CD4-positive, alpha-beta T cell (primary cell): ENCODE measurements at regions not wholly inside any gene's neighbourhood (a gene's known extent, or its start where the extent isn't known, plus 50 kb on each side); places are given as distances from the start of the nearest gene placed in this dataset.

ENCODE experiments used
- ATAC-seq: fragments of 200-7000 bp; cut with Tn5 transposase; one replicate; pipeline ENCODE4 v1.10.0; 2022; ENCODE audit warnings: mild to moderate bottlenecking; ENCODE audit not compliant: poor library complexity
- CTCF ChIA-PET: fragments of 350-600 bp; sonication (Branson Sonifier 250); formaldehyde crosslinking; loops from one replicate; lab custom pipeline; 2021; ENCODE audit warnings: antibody characterized with exemption, inconsistent platforms; lab: Charles Lee
- POLR2A ChIA-PET: fragments of 350-600 bp; sonication (Branson Sonifier 250); formaldehyde crosslinking; loops from one replicate; lab custom pipeline; 2021; ENCODE audit warnings: antibody characterized with exemption, inconsistent platforms; lab: Charles Lee
- DNase-seq, 14 experiments: peaks; one replicate each; pipeline ENCODE4 v3.0.0-alpha.2; 2013 to 2020; ENCODE audit warnings: mixed read lengths in 2 of 14
- H3K27ac ChIP-seq, 2 donors: one replicate each; pipeline versions ENCODE4 v1.5.1 to v1.7.0; 2013; ENCODE audit warnings: low read length in 2 of 2, low read depth in 1 of 2, mild to moderate bottlenecking in 1 of 2
- H3K27me3 ChIP-seq, 2 experiments: 1 replicate in 1 of 2; 2 replicates in 1 of 2; pipeline versions ENCODE4 v1.6.1 to v1.7.0; 2013; ENCODE audit warnings: low read length in 2 of 2, control low read depth in 1 of 2, mild to moderate bottlenecking in 1 of 2, moderate library complexity in 1 of 2; ENCODE audit not compliant: insufficient read depth in 2 of 2, control insufficient read depth in 1 of 2
- H3K36me3 ChIP-seq: one replicate; pipeline ENCODE4 v1.6.1; 2013; ENCODE audit warnings: low read length, control low read depth; ENCODE audit not compliant: insufficient read depth
- H3K4me1 ChIP-seq: one replicate; pipeline ENCODE4 v1.6.1; 2013; ENCODE audit warnings: low read length, control low read depth; ENCODE audit not compliant: insufficient read depth
- H3K4me3 ChIP-seq: one replicate; pipeline ENCODE4 v1.5.1; 2013; ENCODE audit warnings: mild to moderate bottlenecking, low read length, moderate library complexity
- H3K9me3 ChIP-seq, 2 experiments: 1 replicate in 1 of 2; 2 replicates in 1 of 2; pipeline versions ENCODE4 v1.6.1 to v1.7.0; 2013; ENCODE audit warnings: low read length in 2 of 2, mild to moderate bottlenecking in 2 of 2, control low read depth in 1 of 2, moderate library complexity in 1 of 2; ENCODE audit not compliant: control insufficient read depth in 1 of 2, insufficient read depth in 1 of 2
- H3K27ac Mint-ChIP-seq: one replicate; pipeline ENCODE4 v1.8.0; 2020; ENCODE audit warnings: mixed read lengths
- H3K27me3 Mint-ChIP-seq: one replicate; pipeline ENCODE4 v1.8.0; 2021; ENCODE audit warnings: mixed read lengths
- H3K36me3 Mint-ChIP-seq: one replicate; pipeline ENCODE4 v1.8.0; 2021; ENCODE audit warnings: low read depth, mixed read lengths
- H3K4me1 Mint-ChIP-seq: one replicate; pipeline ENCODE4 v1.8.0; 2021; ENCODE audit warnings: low read depth, mixed read lengths
- H3K4me3 Mint-ChIP-seq: one replicate; pipeline ENCODE4 v1.8.0; 2020; ENCODE audit warnings: mild to moderate bottlenecking, mixed read lengths
- H3K9me3 Mint-ChIP-seq: one replicate; pipeline ENCODE4 v1.8.0; 2020; ENCODE audit warnings: mixed read lengths
- CTCF ChIP-seq: fragments of 200-600 bp; IDR thresholded peaks from one replicate; pipeline ENCODE4 v1.8.0; 2022; ENCODE audit warnings: antibody characterized with exemption, mild to moderate bottlenecking
- intact Hi-C, 2 experiments: fragments of 100-400 bp; cut with DNase I in 1 of 2; cut with micrococcal nuclease in 1 of 2; formaldehyde crosslinking; loops; one replicate each; pipeline versions ENCODE4 v1.15.1 to v1.9.0; 2023 to 2025; cut with DNase I, micrococcal nuclease

- intact Hi-C loops = no loop called here
- CTCF ChIA-PET = no interaction called here
- Histone ChIP-seq H3K36me3 (no peaks in the 10 kb centered on the region), H3K9me3 (peaks cover 0 to 9% of the 10 kb centered on the region in 2 experiments), H3K27ac (no peak overlapping the region), H3K4me1 (no peaks in the 10 kb centered on the region), H3K4me3 (no peak overlapping the region), H3K27me3 (peaks cover 0 to 3% of the 10 kb centered on the region in 2 experiments)
- no peaks in the 10 kb centered on the region for H3K36me3 Mint-ChIP-seq
- DNase-seq (no peak), ATAC-seq (no peak)
- no peaks in the 10 kb centered on the region for H3K27me3 Mint-ChIP-seq
- H3K4me1 Mint-ChIP-seq = no peaks in the 10 kb centered on the region
- no peak overlapping the region for H3K27ac Mint-ChIP-seq
- no peaks in the 10 kb centered on the region for H3K9me3 Mint-ChIP-seq
- no peak overlapping the region for H3K4me3 Mint-ChIP-seq
- no peak for TF ChIP-seq CTCF
- POLR2A ChIA-PET = no interaction called here
These were observed 62.8 kb upstream of the BCAR3 start for GRCh38 chr1:93744299-93744988.

GRCh38 chr1:93743465-93743864 lies 61.8 kb upstream of the BCAR3 start:
- no peak overlapping the region for H3K27ac Mint-ChIP-seq
- peaks cover 0 to 3% of the 10 kb centered on the region in 2 experiments for H3K27me3 ChIP-seq
- POLR2A ChIA-PET = no interaction called here
- no peak overlapping the region for H3K4me3 Mint-ChIP-seq
- H3K27ac ChIP-seq = no peak overlapping the region
- CTCF ChIA-PET = no interaction called here
- intact Hi-C loops = no loop called here
- no peaks in the 10 kb centered on the region for H3K36me3 Mint-ChIP-seq
- H3K4me1 Mint-ChIP-seq = no peaks in the 10 kb centered on the region
- H3K27me3 Mint-ChIP-seq = no peaks in the 10 kb centered on the region
- H3K9me3 Mint-ChIP-seq = no peaks in the 10 kb centered on the region
- TF ChIP-seq CTCF = no peak
- H3K4me1 ChIP-seq = no peaks in the 10 kb centered on the region
- peaks cover 0 to 9% of the 10 kb centered on the region in 2 experiments for H3K9me3 ChIP-seq
- H3K4me3 ChIP-seq = no peak overlapping the region
- no peak for DNase-seq
- no peak for ATAC-seq
- no peaks in the 10 kb centered on the region for H3K36me3 ChIP-seq

GRCh38 chr1:93740601-93741031 lies 59.0 kb upstream of the BCAR3 start:
- POLR2A ChIA-PET = no interaction called here
- CTCF ChIA-PET = no interaction called here
- no peak for ATAC-seq

More at GRCh38 chr1:93740601-93741031, 59.0 kb upstream of the BCAR3 start:
- H3K4me3 ChIP-seq = no peak overlapping the region
- no peak for DNase-seq
- Mint-ChIP-seq H3K27me3 (no peaks in the 10 kb centered on the region), H3K4me3 (no peak overlapping the region), H3K9me3 (no peaks in the 10 kb centered on the region), H3K4me1 (no peaks in the 10 kb centered on the region), H3K36me3 (no peaks in the 10 kb centered on the region), H3K27ac (no peak overlapping the region)
- no peaks in the 10 kb centered on the region for H3K9me3 ChIP-seq
- no peak for TF ChIP-seq CTCF
- H3K27me3 ChIP-seq = no peaks in the 10 kb centered on the region
- no peaks in the 10 kb centered on the region for H3K36me3 ChIP-seq
- H3K4me1 ChIP-seq = no peaks in the 10 kb centered on the region
- no peak overlapping the region for H3K27ac ChIP-seq
- intact Hi-C loops = no loop called here
